ENCODE measurements at regions not wholly inside any gene's neighbourhood (a gene's known extent, or its start where the extent isn't known, plus 50 kb on each side); places are given as distances from the start of the nearest gene placed in this dataset.
"Not testable (repeated sequence)": the region's sequence is repeated elsewhere in the genome, so short reads cannot be mapped to it uniquely, and the experiment has no call there.

DNA sequence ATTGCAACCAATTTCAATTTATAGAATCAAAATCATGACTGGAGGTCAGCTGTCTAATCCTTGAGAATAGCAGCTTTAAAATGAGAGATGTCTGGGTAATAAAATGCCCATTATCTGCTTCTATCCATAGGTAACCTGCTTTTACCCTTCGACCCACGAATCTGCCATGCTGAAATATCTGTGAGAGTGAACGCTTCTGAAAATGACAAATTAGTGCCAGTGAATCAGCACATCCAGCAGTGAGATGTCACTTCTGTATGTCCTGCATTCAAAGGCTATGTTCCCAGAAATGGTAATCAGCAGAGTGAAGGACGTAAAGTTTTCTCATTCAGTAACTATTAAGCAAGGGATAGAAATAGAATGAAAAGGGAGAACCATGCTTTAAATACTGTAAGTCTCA is 532.4 kb upstream of the ITGA1 start:
- DNase-seq (ENCODE audit: low read depth) = no peak

DNA sequence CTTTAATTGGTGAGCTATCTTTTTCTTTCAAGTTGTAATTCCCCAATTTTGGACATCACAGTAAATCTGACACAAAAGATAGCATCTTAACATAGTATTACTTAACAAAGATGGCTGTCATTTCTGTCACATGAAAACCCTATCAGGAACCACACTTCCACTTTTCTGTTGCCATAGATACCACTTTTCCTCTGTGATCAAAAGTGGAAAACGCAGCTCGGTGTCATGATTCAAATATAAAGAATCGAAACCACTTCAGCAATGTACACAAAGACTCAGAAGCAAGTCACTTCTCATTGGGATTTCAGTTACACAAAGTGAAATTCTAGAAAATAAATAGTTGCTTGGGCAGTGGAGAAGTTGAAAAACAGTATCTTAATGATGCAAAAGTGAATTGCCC is 524.9 kb upstream of the ITGA1 start:
- DNase-seq (ENCODE audit: low read depth) = no peak

DNA sequence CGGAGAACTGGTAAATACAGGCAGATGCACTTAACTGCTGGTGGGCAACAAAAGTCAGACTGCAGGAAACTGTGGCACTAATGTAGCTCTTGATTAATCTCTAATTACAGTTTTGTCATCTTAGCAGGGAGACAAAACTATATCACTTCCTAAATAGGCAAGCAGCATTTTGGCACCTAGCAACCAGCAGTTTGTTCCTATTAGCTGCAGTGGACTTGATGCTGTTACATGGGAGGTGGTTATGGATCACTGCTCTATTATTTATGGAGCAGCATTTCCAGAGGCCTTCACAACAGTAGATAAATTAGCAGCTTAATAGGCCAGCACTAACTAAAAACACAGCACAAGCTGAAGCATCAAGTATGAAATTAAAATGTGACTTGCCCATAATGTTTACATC is 518.3 kb upstream of the ITGA1 start:
- no peak for DNase-seq (ENCODE audit: low read depth)

DNA sequence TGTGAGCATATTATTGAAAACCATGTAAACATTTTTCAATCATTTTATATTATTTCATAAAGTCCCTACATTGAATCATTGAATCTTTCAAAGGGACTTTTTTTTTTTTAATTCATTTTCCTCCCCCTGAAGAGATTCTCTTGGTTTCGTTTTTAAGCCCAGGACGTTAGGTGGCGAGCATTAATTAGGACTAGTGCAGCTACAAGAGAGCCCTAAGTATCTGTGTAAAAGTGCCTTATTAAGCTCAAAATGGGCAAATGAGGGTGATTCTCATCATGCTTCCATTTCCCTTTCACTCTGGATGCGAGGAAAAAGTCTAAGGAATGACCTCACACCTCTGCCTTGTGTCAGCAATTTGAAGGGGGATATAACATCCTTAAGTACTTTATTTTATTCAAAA is 517.9 kb upstream of the ITGA1 start:
- no peak for DNase-seq (ENCODE audit: low read depth)

DNA sequence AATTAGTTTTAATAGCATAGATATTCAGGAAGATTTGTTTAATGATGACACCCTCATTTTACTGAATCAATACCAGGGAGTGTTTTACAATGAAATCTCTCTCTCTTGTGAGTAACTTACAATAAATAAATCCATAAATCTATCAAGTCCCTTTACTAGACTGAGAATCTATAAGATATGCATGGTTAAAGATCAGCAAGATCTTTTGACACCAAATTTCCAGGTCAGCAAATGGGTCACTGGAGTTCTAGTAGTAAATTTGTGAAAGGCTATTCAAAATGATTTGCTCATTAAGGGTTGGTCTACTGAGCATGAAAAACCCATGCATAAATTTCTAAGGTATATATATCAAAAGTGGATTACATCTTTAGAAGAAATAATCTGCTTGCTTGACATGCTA is 512.1 kb upstream of the ITGA1 start:
- DNase-seq (ENCODE audit: low read depth) = no peak

DNA sequence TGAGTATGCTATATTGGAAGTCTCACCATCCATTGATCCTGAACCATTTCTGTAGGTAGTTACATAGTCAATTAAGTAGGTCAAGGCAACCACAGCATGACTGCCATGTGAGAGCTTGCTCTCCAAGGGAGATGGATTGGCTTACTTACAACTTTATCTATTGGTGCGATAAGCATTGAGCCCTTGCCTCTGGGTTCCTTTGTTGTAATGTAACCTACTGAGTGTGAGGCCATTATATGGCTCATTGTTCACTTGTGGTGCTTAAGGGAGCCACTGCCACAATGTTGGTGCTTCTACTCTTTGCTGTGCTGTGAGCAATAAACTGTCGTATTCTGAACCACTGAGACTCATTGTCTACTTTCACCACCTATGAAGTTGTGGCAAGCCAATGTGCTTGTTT is 510.6 kb upstream of the ITGA1 start:
- DNase-seq (ENCODE audit: low read depth) = no peak

DNA sequence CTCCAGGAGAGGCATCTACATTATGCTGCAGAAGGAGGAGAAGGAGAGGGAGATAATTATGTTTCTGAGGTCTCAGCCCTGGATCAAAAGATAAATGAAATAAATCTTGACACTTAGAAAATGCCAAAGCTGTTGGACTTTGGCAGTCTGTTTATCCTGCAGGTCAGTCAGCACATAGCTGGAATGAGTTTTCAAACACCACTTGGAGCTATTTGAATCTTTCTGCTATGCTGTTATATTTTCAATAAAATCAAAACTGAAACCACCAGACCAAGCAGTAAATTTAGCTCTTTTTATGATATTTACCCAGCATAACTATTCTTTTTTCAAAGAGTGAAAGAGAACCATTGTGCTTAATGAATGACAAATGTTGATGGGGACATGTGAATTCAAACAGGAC is 505.1 kb upstream of the ITGA1 start:
- no peak for DNase-seq (ENCODE audit: low read depth)

DNA sequence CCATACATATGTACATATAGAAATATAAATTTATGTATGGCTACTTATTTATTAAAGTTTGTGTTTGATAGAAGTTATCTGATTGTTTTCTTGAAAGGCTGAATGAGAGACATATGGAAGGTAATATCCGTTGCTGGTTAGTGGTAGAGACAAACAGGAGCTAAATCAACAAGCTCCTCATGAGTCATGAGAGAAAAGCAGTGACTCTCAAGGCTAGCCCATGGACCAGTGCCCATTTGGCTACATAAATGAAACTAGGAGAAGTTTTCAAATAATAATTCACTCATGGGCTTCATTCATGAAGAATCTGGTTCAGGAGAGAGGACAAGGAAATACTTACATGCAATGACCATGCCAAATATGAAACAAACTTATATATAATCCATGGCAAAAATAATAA is 504.5 kb upstream of the ITGA1 start:
- peak; percentile 2 for DNase-seq (ENCODE audit: low read depth)

DNA sequence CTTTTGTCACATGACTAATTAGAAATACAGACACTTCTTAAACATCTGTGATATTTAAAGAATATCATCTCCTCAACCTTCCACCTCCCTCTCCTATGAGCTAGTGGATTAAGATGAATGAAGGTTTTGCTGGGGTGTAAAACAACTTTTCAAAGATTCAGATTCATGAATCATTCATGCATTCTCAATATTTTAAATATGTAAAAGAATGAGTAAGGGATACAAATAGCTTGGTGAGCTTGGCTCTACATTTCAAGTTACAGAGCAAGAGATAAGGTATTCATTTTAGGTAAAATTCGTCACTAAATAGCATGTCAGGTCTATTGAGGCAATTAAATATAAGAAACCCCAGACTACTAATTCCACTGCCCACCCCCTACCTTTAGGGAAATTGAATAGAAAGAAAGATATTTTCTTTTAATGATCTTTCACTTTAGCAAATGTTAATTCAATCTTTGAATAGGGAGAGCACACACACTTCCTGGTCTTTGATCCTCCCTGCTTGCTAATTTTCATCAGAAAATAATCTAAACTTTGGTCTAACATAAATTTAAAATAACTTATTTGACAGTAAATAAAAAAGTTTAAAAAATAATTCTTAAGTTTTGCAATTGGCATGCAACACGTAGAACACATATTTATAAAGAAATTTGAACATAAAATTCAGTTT is 486.9 kb upstream of the ITGA1 start:
- DNase-seq (ENCODE audit: low read depth) = no peak

DNA sequence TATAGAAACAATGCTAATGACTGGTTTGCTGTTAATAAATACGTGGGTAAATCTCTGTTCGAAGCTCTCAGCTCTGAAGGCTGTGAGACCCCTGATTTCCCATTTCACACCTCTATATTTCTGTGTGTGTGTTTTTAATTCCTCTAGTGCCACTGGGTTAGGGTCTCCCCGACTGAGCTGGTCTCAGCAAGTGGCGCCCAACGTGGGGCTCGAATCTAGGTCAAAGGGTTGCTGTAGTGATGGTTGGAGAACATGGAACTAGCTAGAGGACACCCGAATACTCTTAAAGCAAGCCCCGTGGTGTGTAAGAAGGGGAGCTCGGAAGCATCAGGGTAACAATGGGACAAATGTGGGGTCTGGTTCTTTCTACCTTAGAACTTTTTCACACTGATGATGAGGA is 482.9 kb upstream of the ITGA1 start:
- not testable (repeated sequence) for DNase-seq (ENCODE audit: low read depth)

DNA sequence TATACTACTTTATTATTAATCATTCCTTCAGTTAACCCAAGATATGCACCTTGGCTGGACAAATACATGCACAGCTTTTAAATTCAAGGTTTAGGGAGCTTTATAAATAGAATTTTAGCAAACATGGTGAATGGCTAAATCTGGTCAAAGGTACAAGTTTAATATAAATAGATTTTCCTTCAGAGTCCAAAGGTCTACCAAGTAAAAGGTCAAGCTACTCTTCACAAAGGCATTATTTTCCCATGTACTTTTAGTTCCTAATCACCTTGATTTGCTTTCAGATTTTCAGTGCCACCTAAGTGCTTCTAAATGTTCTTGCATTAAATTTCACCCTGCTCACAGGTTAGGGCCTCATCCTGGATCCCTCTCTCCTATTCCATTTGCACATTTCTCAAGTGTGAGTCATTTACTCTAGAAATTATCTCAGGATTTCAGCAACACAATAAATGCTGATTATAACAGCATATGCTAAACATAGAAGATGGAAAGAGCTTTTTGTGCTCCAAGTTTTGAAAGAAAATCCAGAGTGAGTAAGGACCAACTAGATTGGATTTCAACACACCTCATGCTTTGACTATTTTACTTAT is 459.4 kb upstream of the ITGA1 start:
- DNase-seq (ENCODE audit: low read depth) = no peak

DNA sequence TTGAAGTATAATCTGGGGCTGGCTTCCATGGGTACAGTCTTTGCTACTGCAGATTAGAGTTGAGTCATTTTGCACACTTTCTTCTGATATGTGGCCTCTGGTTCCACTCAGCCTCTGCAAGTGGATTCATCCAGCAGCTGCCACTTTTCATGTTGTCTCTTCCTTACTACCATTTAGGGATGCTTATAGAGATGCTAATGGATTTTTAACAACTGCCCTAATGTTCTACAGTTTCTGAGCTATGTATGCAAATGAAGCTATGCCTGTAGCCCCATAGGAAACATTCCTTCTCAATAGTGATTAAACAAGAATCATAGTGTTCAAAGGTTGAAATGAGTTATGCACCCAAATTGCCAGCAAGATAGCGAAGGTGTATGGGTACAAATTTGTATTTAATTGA is 456.0 kb upstream of the ITGA1 start:
- DNase-seq (ENCODE audit: low read depth) = no peak

DNA sequence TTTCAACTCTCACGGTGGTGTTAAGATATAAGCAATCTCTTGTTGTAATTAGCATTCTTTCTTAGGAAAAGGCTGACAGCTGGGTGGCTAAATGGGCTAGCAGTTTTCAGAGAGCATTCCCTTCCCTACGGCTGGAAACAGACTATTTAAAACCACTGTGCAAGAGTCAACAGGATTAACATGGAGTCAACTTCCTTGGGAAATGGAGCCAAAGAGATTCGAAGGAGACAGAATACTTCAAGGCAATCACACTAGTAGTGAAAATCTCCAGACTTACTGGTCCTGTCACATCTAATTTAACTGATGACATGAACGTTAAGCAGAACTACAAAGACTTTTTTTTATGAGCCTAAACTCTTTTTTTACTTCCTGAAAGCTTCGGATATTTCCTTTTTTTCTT is 453.3 kb upstream of the ITGA1 start:
- no peak for DNase-seq (ENCODE audit: low read depth)

DNA sequence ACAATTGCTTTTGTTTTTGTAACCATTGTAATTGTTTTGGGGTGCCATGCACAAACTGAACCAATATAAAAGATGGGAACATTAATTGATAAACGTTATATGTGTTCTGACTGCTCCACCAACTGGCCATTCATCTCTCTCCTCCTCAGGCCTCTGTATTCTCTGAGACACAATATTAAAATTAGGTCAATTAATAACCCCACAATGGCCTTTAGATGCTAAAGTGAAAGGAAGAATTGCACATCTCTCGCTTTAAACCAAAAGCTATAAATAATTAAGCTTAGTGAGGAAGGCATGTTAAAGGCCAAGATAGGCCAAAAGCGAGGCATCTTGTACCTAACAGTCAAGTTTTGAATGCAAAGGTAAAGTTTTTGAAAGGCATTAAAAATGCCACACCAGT is 448.4 kb upstream of the ITGA1 start:
- no peak for DNase-seq (ENCODE audit: low read depth)

DNA sequence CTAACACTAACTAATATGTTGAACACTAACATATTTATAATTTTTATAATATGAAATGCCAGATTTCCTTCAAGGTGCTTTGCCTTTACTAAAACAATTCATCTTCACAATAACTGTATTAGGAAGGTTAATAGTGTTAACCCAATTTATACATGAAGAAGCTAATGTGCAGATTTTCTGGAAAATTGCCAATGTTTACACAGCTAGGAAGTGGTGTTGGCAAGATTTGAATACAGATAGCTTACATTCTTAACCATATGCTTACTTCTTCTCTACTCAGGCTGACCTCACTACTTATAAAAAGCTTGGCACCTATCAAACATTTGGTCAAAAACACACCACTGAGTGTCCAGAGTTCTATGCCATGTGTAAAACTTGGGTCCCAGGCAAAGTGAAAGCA is 445.4 kb upstream of the ITGA1 start:
- no peak for DNase-seq (ENCODE audit: low read depth)

DNA sequence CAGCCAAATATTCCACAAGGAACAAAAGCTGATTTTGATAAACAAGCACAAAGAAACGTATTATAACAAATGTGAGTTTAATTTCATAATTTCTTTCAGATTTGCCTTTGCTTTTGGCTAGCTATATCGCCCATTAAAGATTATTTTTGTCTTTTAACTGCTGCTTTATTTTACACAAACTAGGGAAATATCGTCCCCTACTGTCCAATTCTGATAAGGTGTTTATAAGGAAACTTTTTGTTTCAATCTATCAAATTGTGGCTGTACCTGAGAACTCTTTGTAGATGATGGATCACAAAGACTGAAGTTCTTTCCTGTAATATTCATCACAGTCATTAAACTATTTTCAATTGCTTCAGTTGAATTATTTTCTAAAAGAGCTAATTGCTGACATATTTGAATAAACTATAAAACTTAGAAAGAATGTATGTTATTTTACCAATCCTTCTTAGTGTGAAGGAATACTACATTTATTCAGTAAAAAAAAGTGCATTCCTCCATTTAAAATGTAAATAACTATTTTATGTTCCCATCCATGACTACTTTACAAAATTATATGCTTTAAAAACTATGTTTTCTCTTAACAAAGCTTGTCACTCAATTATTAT is 431.3 kb upstream of the ITGA1 start:
- DNase-seq (ENCODE audit: low read depth) = no peak

DNA sequence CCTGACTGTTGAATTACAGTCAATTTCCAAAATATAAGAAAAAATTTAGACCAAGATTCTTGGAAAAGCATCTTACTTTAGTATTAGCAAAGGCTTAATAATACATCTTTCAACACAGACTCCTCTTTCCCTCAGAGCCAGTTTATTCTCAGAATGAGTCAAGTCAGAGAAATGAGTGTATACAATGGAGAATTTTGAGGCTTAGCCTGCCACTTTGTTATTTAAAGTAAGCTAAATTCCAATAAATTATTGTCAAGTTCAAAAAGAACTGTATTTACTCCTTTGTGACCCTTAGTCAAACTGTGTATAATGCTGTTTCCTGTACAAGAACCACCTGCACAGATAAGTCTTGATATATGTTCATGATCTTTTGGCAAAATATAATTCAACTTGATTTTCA is 428.5 kb upstream of the ITGA1 start:
- no peak for DNase-seq (ENCODE audit: low read depth)

DNA sequence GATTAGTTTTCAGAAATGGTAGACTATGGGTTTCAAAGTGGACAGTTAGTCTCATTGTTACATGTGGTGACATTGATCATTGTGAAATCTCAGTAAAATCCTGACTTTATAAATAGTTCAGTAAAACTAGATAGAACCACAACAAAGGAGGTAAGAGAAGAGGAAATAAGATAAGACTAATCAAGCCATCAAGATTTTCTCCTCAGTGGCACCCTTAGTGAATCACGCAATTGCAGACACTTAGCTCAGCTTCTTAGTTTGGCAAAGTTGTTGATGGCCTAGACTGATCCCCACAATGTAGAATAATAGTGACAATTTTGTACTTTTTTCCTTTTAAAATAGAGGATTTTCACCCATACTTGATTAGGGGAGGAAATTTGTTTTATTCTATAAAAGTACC is 426.7 kb upstream of the ITGA1 start:
- no peak for DNase-seq (ENCODE audit: low read depth)

DNA sequence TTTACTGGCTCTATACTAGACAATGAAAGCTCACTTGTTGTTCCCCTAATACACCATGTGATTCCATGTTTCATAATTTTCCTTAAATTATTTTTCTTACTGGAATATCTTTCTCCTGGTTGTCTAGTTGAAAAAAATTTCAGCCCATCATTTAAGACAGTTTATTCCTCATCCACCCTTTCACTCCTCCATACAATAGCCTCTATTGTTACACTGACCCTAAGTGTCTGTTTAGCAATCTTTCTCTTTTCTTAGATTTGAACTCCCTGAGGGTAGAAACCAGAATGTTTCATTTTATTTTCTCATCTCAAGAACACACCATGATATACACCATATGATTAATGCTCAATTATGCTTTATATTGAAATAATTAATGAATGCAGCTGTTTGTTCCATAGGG is 413.4 kb upstream of the ITGA1 start:
- no peak for DNase-seq (ENCODE audit: low read depth)

DNA sequence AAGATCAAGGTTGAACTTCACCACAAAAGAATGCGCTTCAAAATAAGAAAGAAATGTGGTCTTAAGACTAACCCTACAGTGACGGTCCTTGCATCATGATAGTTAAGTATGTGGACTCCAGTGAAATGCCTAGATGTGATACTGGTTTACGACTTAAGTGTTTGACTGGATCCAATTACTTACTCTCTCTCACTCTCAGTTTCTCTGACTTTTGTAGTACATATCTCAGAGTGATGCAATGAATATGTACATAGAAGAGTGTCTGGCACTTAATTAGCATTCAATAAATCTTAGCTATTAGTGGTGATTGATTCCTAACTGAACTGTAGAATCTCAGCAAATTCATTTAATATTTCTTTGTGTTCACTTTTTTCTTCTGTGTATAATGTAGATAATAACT is 411.7 kb upstream of the ITGA1 start:
- DNase-seq (ENCODE audit: low read depth) = no peak

DNA sequence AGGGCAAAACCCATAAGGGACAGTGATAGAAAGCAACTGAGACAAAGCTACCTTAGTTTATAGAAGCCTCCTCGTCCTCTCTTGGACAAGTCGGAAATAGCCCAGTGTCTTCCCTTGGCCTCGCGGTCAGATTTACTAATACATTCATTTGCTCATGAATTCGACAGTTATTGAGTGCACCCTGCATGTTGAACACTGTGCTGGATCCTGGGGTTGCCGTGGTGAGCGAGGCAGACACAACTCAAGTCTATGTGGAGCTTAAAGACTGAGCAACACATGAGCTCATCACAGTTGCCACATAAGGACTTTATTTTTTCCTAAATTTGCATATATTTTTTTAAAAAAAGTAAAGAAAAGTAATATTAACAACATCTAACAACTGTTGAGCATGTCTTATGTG is 411.1 kb upstream of the ITGA1 start:
- DNase-seq (ENCODE audit: low read depth) = no peak

DNA sequence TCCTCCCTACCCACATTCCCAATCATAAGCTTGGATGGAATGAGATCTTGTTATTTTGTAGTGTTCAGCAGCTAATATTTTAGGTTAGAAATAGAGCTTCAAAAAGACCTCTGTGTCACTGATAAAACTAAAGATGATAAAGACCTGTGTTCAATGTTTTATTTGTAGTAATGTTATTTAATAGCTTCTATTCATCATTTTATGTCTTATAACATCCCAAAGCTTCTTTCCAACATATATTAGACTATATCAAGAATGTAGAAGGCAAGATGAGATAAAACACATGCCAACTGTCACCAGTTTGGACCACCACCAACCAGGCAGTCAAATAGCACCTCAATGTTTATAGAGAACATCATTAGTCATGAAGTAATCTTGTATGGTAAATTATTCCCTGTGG is 409.5 kb upstream of the ITGA1 start:
- DNase-seq (ENCODE audit: low read depth) = no peak

DNA sequence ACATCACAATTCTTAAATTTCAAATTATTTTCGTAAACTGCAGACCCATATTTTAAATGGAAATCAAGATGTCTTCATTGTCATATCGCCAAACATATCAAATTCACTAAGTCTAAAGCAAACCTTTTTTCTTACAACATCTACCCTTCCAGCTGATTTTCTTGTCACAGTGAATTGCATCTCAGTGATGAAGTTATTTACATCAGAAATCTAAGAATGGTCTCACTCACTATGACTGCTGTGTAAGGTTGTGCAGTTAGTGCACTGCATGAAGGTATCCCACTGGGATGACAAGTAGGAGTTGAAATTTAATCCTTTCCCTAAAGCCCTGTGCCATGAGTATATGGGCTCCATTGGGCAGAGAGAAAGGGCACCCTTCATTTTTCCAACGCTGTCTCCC is 399.4 kb upstream of the ITGA1 start:
- DNase-seq (ENCODE audit: low read depth) = no peak

DNA sequence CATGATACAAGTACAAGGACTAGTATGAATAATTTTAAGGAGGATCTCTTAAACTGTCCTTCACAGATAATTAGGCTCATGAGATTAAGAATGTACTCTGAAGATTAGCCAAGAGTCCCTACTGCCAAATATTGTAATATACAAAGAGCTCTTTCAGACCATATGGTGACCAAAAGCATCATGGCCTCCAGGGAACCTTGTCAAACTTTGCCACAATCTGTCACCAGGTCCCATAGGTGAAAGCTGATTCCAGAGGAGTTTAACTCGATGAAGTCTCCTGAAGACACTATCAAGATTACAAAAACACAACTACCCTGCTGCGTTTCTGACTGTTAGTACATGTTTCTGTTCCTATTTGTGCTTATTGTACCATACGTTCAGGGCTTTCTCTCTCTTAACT is 395.4 kb upstream of the ITGA1 start:
- DNase-seq (ENCODE audit: low read depth) = no peak

Data from stromal cell of bone marrow (primary cell).